GM18505 (cell line): ENCODE measurements at regions not wholly inside any gene's neighbourhood (a gene's known extent, or its start where the extent isn't known, plus 50 kb on each side); places are given as distances from the start of the nearest gene placed in this dataset.

ENCODE experiments used
- ATAC-seq: cut with Tn5 transposase; IDR thresholded peaks from one replicate; pipeline ENCODE4 v1.9.1; 2021; ENCODE audit not compliant: unreplicated experiment
- POLR2A ChIP-seq: IDR thresholded peaks from 4 replicates; pipeline ENCODE4 v1.6.1; 2011; ENCODE audit warnings: borderline replicate concordance; ENCODE audit not compliant: insufficient read depth, insufficient read length; ENCODE audit errors: extremely low read depth

DNA sequence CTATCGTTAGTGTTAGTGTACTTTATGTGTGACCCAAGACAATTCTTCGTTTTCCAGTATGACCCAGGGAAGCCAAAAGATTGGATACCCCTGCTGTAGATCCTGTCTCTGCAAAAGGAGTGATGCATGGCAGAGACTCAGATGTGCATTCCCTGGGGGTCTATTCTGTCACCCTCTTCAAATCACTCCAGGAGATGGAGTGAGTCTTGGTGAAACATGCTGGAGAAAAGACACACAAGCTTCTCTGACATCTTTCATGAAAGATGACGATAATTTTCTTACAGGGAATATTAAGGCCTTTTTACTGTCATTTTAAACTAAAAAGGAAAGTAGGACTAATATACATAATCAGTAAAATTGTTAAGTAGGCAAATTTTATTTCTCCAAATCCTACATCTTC is 437.9 kb upstream of the SOX5 start:
- TF ChIP-seq POLR2A = no peak
- no peak for ATAC-seq

DNA sequence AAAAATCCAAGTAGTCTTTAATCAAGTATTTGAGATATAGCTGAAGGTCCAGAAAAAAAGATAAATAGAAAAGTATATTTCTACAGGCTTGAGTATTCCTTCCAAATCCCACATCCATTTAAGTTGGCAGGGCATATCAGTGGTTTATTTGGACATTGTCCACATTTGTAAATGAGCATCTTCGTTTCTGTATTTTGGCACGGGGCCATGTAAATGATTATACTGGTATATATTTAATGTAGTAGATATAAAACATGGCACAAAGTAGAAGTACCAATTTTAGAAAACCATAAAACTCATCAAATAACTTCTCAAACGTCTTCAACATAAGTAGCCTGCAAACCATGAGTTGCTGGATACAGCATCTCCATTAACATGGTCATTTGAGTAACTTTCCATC is 437.4 kb upstream of the SOX5 start:
- no peak for TF ChIP-seq POLR2A
- ATAC-seq = no peak

DNA sequence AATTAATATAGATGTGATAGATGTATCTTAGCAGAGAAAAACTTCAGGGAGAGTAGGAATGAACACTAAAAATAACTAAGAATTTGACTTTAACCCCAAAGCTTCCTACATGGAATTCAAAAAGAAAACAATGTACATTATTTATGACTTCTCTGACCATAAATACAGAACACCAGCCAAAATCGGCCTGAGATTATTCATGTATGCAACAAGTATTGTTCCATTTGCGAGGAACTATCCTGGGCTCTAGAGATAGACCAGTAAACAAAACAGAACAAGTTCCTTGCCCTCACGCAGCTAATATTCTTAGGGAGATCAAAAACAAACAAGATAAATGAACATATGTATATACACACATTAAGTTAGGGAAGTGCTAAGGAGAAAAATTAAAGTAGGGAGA is 432.3 kb upstream of the SOX5 start:
- no peak for ATAC-seq
- no peak for TF ChIP-seq POLR2A

DNA sequence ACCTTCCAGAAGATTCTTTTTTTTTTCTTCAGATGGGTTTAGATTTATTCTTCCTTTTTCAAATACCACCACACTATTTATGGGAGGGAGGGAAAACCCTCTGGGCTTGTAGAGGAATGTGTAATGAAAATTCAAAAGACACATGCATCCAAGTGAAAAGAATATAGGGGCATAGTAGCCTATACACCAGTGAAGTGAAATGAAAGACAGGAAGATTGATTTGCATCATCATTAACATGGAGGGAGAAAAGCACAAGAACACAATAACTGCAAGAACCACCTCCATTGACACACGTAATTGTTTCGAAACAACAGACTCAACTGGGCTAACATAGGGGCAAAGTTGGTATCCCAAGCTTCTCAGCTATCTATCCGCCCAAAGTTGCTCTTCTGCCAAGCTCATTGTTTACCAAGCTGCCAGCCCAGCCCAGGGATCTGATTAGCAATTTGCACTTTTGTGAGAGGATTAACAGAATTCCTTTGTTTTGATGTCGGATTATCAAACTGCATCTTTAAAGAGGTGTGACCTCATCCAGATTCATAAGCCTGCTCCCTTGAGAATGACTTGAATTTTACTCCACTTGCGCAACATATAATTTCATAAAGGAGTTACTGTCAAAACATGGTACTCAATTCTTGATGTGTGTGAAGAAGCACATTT is 430.5 kb upstream of the SOX5 start:
- TF ChIP-seq POLR2A = no peak
- no peak for ATAC-seq

DNA sequence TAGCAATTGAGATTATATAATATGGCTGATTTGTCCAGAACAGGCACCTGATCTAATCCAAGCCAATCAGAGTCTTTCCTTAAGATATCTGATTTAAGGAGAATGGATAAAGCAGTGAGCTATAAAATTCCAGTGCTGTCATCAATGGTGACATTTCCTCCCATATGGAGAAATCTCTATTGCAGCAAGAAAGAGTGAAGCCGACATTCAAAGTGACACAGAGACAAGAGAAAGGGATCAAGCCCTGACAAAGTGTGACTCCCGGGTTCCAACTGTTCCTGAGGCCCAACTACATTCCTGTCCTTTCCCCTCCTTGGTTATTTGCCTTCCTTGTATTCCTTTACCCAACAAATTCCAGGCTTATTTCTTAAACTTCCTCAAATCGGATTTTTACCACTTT is 430.0 kb upstream of the SOX5 start:
- no peak for TF ChIP-seq POLR2A
- no peak for ATAC-seq

DNA sequence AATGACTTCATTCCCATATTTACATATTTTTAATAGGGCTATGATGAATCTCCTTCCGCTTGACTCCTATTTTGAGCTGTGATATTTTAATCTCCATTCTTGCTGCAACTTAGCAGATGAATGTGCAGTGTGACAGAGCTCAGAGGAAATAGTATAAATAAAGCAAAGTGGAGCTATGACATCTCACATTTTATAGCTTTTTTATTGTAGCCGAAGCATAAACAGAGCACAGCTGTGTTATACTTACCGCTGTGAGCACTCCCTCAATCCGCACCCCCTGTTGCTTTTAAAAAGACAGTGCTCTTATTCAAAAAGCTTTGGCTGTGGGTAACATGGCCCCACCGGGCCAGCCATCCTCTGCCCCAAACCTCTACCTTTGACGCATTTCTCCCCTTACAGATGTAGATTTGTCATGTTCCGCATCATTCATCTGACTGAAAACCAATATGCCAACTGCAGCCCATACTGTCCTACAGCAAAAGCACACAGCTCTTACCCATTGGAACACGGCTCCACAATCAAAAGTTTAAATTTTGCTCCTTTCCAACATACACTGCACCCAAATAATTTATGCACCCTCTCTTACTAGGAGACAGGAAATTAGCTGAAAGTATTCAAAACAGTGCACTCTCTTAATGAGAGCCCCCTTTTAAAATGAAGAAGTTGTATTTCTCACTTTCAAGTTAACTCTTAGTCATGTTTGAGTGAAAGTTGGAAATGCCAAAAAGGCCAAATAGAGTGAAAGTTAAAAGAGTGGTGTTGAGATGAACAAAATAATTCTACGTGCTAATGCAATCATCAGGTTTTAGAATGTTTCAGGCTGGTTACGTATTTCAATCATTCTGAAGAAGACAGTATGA is 429.3 kb upstream of the SOX5 start:
- TF ChIP-seq POLR2A = no peak
- peak; percentile 85 for ATAC-seq

DNA sequence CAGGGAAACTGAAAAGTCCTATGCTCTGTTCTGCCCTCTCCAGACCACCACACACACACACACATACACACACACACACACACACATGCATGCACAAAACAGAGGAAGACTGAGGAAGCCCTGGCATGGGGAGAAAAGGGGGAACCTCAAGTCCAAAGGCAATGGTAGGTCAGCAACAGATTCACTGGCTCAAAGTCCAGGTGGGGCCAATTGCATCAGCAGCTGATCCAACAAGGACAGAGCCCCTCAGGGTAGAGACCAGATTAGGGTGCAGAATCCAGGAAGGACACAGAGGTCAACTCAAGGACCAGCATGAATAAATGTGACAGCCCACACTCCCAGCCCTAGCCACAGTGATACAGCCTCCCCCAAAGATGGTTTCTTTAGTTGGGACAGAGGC is 425.0 kb upstream of the SOX5 start:
- no peak for ATAC-seq
- no peak for TF ChIP-seq POLR2A

DNA sequence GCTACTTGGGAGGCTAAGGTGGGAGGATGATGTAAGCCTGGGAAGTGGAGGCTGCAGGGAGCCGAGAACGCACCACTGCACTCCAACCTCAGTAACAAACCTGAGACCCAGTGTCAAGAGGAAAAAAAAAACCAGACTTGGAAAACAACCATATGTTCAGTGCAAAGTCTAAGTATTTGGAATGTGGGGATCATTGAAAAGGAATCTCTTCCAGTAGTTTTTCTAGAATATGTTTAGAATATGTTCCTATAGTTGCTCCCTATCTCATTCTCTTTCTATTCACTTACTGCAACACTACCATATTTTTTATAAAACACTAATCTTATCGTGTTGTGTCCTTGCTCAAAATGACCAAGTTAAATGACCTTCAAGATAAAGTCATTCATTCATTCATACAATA is 423.5 kb upstream of the SOX5 start:
- no peak for TF ChIP-seq POLR2A
- no peak for ATAC-seq

DNA sequence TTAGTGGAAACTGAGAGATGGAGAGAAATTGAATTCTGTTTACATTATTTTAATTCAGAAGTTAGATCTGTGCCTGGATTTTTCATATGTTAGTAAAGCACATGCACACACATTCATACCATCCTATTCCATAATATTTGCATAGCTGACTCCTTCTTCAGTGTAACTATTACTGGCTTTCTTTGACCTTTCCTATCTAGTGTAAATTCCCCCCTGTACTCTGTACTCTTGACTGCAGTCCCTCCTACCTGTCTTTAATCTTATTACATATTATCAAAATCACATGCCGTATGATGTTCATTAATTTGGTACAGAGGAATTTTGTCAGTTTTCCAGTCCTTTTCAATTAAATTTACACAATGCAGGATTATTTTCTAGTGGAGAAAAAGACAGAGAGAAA is 417.0 kb upstream of the SOX5 start:
- ATAC-seq = no peak
- TF ChIP-seq POLR2A = no peak

DNA sequence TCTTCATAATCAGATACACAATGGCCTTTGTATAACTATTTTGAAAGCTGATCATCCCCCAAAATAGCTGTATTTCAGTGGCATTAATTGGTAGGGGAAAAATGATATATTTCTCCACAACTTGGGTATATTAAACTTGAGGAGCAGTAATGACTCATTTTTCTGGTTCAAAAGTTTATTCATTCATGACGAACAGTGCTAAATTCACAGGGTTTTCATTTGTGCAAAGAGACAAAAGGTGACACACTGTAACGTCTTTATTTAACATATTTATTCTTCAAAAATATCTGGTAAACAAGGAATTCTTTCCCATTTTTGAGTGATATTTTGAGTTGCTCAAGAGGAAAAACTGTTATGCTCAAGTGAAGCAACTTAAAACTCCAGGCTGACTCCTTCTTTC is 415.5 kb upstream of the SOX5 start:
- no peak for TF ChIP-seq POLR2A
- no peak for ATAC-seq

DNA sequence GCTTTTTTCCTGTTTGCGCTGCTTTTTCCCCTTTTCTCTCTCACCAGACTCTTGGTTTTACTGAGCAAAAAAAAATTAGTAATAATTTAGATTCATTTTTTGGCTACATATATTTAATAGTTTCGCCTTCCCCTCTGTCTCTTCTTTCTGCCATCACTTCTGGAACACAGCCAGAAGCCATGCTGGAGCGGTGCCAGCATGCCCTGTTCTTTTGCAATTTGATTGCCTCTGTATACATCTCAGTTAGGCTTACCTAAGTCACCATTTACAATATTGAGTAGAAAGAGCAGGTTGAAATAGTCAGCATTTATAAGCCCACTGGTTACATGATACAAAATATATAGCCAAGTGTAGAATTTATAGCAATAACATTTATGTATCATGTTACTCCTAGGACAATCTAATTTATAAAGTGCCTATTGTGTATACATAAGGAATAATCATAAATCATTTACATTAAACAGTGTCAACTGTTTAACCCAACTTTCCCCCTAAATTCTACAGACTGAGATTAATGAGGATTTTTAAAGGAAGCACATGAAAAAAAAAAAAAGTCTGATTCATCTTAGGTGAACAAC is 413.8 kb upstream of the SOX5 start:
- no peak for TF ChIP-seq POLR2A
- ATAC-seq = no peak

DNA sequence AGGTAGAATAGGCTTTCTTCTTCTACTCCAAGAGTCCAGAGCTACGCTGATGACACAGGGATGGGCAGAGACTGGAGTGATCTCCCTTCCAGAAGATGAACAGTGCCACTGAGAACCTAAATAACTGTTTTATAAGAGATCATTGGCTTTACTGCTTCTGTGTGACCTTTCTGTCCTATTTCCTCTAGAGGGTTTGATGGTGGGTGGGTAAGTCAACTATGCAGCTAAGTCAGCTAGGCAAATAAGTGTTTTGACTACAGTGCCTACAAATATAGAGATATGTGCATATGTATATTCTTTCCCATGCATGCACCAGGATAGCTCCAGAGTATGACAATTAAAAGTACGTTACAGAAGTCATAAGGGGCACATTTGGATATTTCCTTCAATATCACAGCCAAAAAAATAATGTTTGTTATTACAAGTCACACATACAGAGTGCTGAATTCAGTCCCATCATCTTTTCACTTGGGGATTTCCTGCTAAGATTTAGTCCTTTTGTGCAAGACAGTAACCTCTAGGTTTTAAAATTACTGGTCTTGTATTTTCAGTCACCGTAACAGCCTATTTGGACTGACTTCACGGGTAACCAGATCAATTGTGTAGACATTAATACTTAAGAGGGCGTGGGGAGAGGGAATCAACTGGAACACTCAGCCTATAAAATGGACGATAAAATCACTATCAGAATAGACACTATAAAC is 412.6 kb upstream of the SOX5 start:
- no peak for TF ChIP-seq POLR2A
- ATAC-seq = no peak

DNA sequence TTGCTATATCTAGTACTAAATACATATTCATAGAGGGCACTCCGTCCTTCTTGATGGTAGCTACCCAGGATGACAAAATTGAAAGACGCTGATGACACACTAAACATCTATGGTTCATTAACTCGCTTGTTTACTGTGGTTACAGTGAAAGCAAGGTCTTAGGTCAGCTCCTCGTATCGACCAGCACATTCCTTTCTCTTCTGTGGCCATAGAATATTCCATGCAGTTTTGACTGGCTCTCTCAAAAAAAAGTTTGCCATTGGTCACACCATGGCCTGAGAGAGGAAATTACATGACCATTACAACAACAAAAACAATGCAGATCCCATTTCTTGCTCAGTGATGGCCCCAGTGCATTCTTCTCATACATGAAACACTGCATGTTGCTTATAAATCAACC is 411.4 kb upstream of the SOX5 start:
- ATAC-seq = peak; percentile 58
- TF ChIP-seq POLR2A = no peak
